ENCODE measurements at regions not wholly inside any gene's neighbourhood (a gene's known extent, or its start where the extent isn't known, plus 50 kb on each side); places are given as distances from the start of the nearest gene placed in this dataset.

GRCh38 chr1:36542962-36543515, 60.3 kb upstream of the CSF3R start:
- DNase-seq (ENCODE audit: low spot score), result no peak

GRCh38 chr1:36542024-36542961, 59.6 kb upstream of the CSF3R start:
- DNase-seq (ENCODE audit: low spot score), result no peak

DNA sequence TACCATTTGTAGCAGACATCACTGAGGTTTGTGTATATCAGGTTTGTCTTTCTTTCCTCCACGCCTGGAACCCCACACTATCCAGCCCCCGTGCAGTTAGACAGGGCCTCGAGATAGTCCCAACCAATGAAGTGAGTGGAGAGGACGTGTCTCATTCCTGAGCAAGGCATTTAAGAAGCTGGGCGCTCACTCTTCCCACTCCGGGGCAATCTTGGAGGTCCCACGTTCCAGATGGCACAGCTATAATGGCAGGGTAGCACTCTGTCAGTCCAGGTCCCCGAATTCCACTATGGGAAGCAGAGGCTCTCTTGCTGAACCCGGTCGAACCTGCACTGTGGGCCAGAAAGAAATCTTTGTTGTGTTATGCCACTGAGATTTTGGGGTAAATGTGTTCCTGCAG, 57.3 kb upstream of the CSF3R start:
- DNase-seq (ENCODE audit: low spot score), result no peak

- no peak for DNase-seq (ENCODE audit: low spot score)
These were observed 56.8 kb upstream of the CSF3R start for GRCh38 chr1:36539526-36539925.

GRCh38 chr1:36537991-36538390, 55.3 kb upstream of the CSF3R start:
- DNase-seq (ENCODE audit: low spot score), result no peak

DNA sequence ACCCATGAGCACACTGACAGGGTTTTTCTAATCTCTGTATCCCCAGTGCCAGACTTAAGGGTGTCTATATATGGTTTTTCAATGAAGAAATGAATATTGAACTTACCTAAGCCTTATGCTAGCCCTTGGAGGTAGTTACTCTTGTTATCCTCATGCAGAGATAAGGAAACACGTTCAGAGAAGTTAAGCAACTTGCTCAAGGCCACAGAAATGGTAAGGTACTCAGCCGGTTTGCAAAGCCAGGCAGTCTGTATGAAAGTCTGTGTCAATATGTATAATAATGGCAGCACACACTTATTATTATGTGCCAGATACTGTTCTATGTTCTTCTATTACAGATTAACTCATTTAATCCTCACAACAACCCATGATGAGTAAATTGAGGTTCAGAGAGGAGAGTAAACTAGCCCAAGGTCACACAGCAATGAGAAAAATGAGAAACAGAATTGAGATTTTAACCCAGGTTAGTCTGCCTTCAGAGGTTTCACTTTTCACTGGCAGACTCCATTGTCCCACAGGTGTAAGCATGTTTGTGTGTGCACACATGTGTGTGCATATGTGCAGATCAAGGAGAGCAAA, 54.6 kb upstream of the CSF3R start:
- DNase-seq (ENCODE audit: low spot score), result no peak

GRCh38 chr1:36536727-36537126, 54.0 kb upstream of the CSF3R start:
- DNase-seq (ENCODE audit: low spot score), result no peak

GRCh38 chr1:36534711-36535412, 52.1 kb upstream of the CSF3R start:
- DNase-seq (ENCODE audit: low spot score), result no peak

- no peak for DNase-seq (ENCODE audit: low spot score)
These were observed 51.2 kb upstream of the CSF3R start for GRCh38 chr1:36533897-36534296.

GRCh38 chr1:36532810-36533401, 50.2 kb upstream of the CSF3R start:
- no peak for DNase-seq (ENCODE audit: low spot score)

All from RKO (cell line).